ENCODE measurements at regions not wholly inside any gene's neighbourhood (a gene's known extent, or its start where the extent isn't known, plus 50 kb on each side); places are given as distances from the start of the nearest gene placed in this dataset.

- no peak for TF ChIP-seq CTCF (IDR thresholded peaks at IDR 0.05)
Measured at GRCh38 chr9:108664309-108665255, 191.2 kb downstream of the ACTL7B start.

GRCh38 chr9:108663422-108663821, 192.4 kb downstream of the ACTL7B start:
- TF ChIP-seq CTCF (IDR thresholded peaks at IDR 0.05): no peak

GRCh38 chr9:108662956-108663355, 192.8 kb downstream of the ACTL7B start:
- no peak for TF ChIP-seq CTCF (IDR thresholded peaks at IDR 0.05)

- no peak for TF ChIP-seq CTCF (IDR thresholded peaks at IDR 0.05)
Measured at GRCh38 chr9:108662091-108662875, 193.5 kb downstream of the ACTL7B start.

GRCh38 chr9:108656566-108656965, 199.2 kb downstream of the ACTL7B start:
- no peak for TF ChIP-seq CTCF (IDR thresholded peaks at IDR 0.05)

- TF ChIP-seq CTCF (IDR thresholded peaks at IDR 0.05): no peak
Measured at GRCh38 chr9:108655818-108656217, 200.0 kb downstream of the ACTL7B start.

GRCh38 chr9:108654566-108654965, 201.2 kb downstream of the ACTL7B start:
- TF ChIP-seq CTCF (IDR thresholded peaks at IDR 0.05): no peak

Measured in LNCAP (cell line).